HepG2 (cell line): ENCODE measurements at regions not wholly inside any gene's neighbourhood (a gene's known extent, or its start where the extent isn't known, plus 50 kb on each side); places are given as distances from the start of the nearest gene placed in this dataset.

ENCODE experiments used
- ATAC-seq: fragments of 200-7000 bp; cut with Tn5 transposase; 3 replicates; pipeline ENCODE4 v1.9.1; 2020; ENCODE audit warnings: mild to moderate bottlenecking, moderate library complexity
- BruUV-seq: library from RNA; stranded (reverse); fragments of 400-500 nt; replicated peaks from 2 replicates; lab custom pipeline; 2021; lab: Mats Ljungman, UMichigan
- CTCF ChIA-PET: fragments of 300-600 bp; formaldehyde crosslinking; extraction: SDS; loops from one replicate; lab custom pipeline; 2021; ENCODE audit warnings: low total read pairs, inconsistent platforms, low intra/inter-chr PET ratio; lab: Yijun Ruan, JAX
- POLR2A ChIA-PET: fragments of 350-600 bp; sonication (Branson Sonifier 250); formaldehyde crosslinking; loops from one replicate; lab custom pipeline; 2020; ENCODE audit warnings: antibody characterized with exemption, inconsistent platforms; lab: Yijun Ruan, JAX
- DNase-seq: peaks from one replicate; pipeline ENCODE4 v3.0.0-alpha.2; 2015; ENCODE audit warnings: low spot score
- FAIRE-seq: peaks from 3 replicates; lab custom pipeline; 2011; peaks lifted over from hg19 to GRCh38; lab: Jason Lieb, UNC
- H2AFZ ChIP-seq: one replicate; pipeline ENCODE4 v1.6.1; 2011; ENCODE audit warnings: low read length, inconsistent platforms
- H3K27ac ChIP-seq: fragments of 300-600 bp; 3 replicates; pipeline ENCODE4 v1.8.0; 2011; ENCODE audit warnings: mixed run types, mild to moderate bottlenecking, mixed read lengths, low read length, inconsistent platforms; ENCODE audit not compliant: insufficient read depth; ENCODE audit errors: extremely low read length
- H3K27me3 ChIP-seq, 2 experiments: fragments of 200-600 bp in 1 of 2; 2 replicates in 1 of 2; 3 replicates in 1 of 2; pipeline versions ENCODE4 v1.6.0 to v1.8.0; 2011; ENCODE audit warnings: low read length in 2 of 2, mild to moderate bottlenecking in 2 of 2, moderate library complexity in 2 of 2, inconsistent platforms in 1 of 2; ENCODE audit not compliant: insufficient read depth in 2 of 2, control insufficient read depth in 1 of 2
- H3K36me3 ChIP-seq, 2 experiments: fragments of 200-600 bp in 1 of 2; replicated peaks in 1 of 2; 2 replicates in 1 of 2; 3 replicates in 1 of 2; pipeline versions ENCODE4 v1.5.1 to v1.8.0; 2011; ENCODE audit warnings: low read length in 2 of 2, inconsistent platforms in 1 of 2; ENCODE audit not compliant: insufficient read depth in 2 of 2, control insufficient read depth in 1 of 2
- H3K4me1 ChIP-seq: 2 replicates; pipeline ENCODE4 v1.5.1; 2012; ENCODE audit warnings: low read length, inconsistent platforms; ENCODE audit not compliant: insufficient read depth
- H3K4me2 ChIP-seq: 2 replicates; pipeline ENCODE4 v1.6.0; 2011; ENCODE audit warnings: low read depth, low read length, inconsistent platforms
- H3K4me3 ChIP-seq, 3 experiments: fragments of 200-600 bp in 1 of 3; sonication (generic), shearing (Covaris generic) in 1 of 3; replicated peaks in 1 of 3; 2 replicates each; pipeline ENCODE4 v1.5.1; 2011 to 2016; ENCODE audit warnings: low read length in 3 of 3, inconsistent platforms in 2 of 3, low read depth in 2 of 3, mild to moderate bottlenecking in 2 of 3, control low read depth in 1 of 3, mixed read lengths in 1 of 3; ENCODE audit not compliant: insufficient read depth in 1 of 3
- H3K79me2 ChIP-seq: one replicate; pipeline ENCODE4 v1.6.1; 2011; ENCODE audit warnings: low read length, inconsistent platforms; ENCODE audit not compliant: insufficient read depth
- H3K9ac ChIP-seq: 2 replicates; pipeline ENCODE4 v1.6.0; 2011; ENCODE audit warnings: mild to moderate bottlenecking, low read depth, low read length, inconsistent platforms; ENCODE audit not compliant: insufficient read depth
- H3K9me3 ChIP-seq: 2 replicates; pipeline ENCODE4 v1.5.1; 2012; ENCODE audit warnings: mild to moderate bottlenecking, low read length
- H4K20me1 ChIP-seq: 2 replicates; pipeline ENCODE4 v1.6.0; 2011; ENCODE audit warnings: inconsistent platforms, mild to moderate bottlenecking, low read length, moderate library complexity; ENCODE audit not compliant: insufficient read depth
- ATF7 ChIP-seq, 2 experiments: fragments of 450-650 bp in 1 of 2; sonication (generic) in 1 of 2; formaldehyde crosslinking in 1 of 2; IDR thresholded peaks; 2 replicates each; pipeline versions ENCODE4 v1.4.0 to v1.6.1; 2016 to 2020; ENCODE audit warnings: antibody characterized with exemption in 1 of 2, mild to moderate bottlenecking in 1 of 2, missing genetic modification reagents in 1 of 2
- HNF4G ChIP-seq, 2 experiments: sonication (generic) in 1 of 2; formaldehyde crosslinking in 1 of 2; IDR thresholded peaks; 2 replicates each; pipeline versions ENCODE4 v1.4.0 to v1.6.1; 2011 to 2020; ENCODE audit warnings: borderline replicate concordance in 2 of 2, low read depth in 2 of 2, mild to moderate bottlenecking in 2 of 2, low read length in 1 of 2, missing genetic modification reagents in 1 of 2, moderate library complexity in 1 of 2
- MBD4 ChIP-seq: IDR thresholded peaks from 2 replicates; pipeline ENCODE4 v1.6.1; 2012; ENCODE audit warnings: low read length, inconsistent platforms, borderline replicate concordance
- RBM39 ChIP-seq: fragments of 200-400 bp; formaldehyde crosslinking; IDR thresholded peaks from one replicate; pipeline ENCODE4 v1.6.1; 2018; ENCODE audit warnings: antibody characterized with exemption, mild to moderate bottlenecking, low read depth, low read length; ENCODE audit not compliant: poor library complexity, severe bottlenecking
- RFXANK ChIP-seq: IDR thresholded peaks from 2 replicates; pipeline ENCODE4 v1.6.1; 2016
- ZFP36L2 ChIP-seq: sonication (generic); formaldehyde crosslinking; IDR thresholded peaks from 2 replicates; pipeline ENCODE4 v1.4.0; 2020; ENCODE audit warnings: missing genetic modification reagents
- ZNF792 ChIP-seq: IDR thresholded peaks from 2 replicates; pipeline ENCODE4 v1.6.1; 2016
- WGBS: methylation state at CpG from one replicate; pipeline ENCODE4 v1.1.6; 2017; ENCODE audit warnings: low lambda C conversion rate; 5-methylcytosine and 5-hydroxymethylcytosine counted together
- in situ Hi-C: cut with HindIII; loops from 2 replicates; pipeline ENCODE4 v1.10.0; 2017; ENCODE audit warnings: low pct_unique_long_range_greater_than_20kb; ENCODE audit not compliant: extremely low pct_ligation_motif_present
- intact Hi-C: fragments of 100-400 bp; cut with micrococcal nuclease; formaldehyde crosslinking; loops from one replicate; pipeline ENCODE4 v1.10.0; 2022; ENCODE audit not compliant: unreplicated experiment
- TF ChIP-seq, protein P1 (sequence below): IDR thresholded peaks from 2 replicates; pipeline ENCODE4 v1.6.1; 2016; ENCODE audit warnings: low read depth, control low read depth
- TF ChIP-seq, protein P2 (sequence below): sonication (generic); formaldehyde crosslinking; IDR thresholded peaks from 2 replicates; pipeline ENCODE4 v1.9.0; 2021; ENCODE audit warnings: mild to moderate bottlenecking, missing genetic modification reagents
- TF ChIP-seq, protein P3 (sequence below): sonication (generic); formaldehyde crosslinking; IDR thresholded peaks from 2 replicates; pipeline ENCODE4 v1.5.0; 2020; ENCODE audit warnings: missing genetic modification reagents

DNA sequence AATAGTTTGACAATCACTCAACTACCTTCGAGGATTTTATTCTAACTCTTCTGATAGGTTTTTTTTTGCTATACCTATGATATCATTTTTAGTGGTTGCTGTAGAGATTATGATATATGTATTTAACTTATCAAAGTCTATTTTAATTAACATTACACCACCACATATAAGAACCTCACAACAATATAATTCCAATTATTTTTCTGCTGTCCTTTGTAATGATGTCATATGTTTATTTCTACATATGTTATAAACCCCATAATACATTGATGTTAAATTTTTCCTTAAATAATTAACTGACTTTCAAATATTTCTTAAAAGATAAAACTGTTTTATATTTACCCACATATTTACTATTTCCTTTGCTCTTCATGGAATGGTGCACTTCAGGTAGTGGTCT, 103.4 kb upstream of the KITLG start:
- Histone ChIP-seq H3K4me1 (no peaks in the 10 kb centered on the region), H3K79me2 (no peaks in the 10 kb centered on the region), H2AFZ (no peak overlapping the region), H3K4me2 (no peak overlapping the region), H3K27ac (no peak overlapping the region), H3K36me3 (no peaks in the 10 kb centered on the region), H3K9ac (no peak overlapping the region), H3K4me3 (no peak overlapping the region), H3K27me3 (no peaks in the 10 kb centered on the region), H3K9me3 (no peaks in the 10 kb centered on the region; the same call in 1 of the 2 replicates), H4K20me1 (no peaks in the 10 kb centered on the region)
- in situ Hi-C loops (no loop called here), intact Hi-C loops (no loop called here)
- no TSS peak for BruUV-seq
- 5% methylated on average over 1 of the region's 1 CpG for WGBS
- ATAC-seq (no peak), FAIRE-seq (no peak), DNase-seq (no peak)
- ChIA-PET CTCF (no interaction called here), POLR2A (no interaction called here)
- TF ChIP-seq ATF7 (IDR thresholded peaks at IDR 0.05) (peak; percentile 60), ATF7 (CRISPR knock-in tag; IDR thresholded peaks at IDR 0.05) (no peak), HNF4G (IDR thresholded peaks at IDR 0.05; ENCODE audit: borderline replicate concordance, low read depth, low read length) (no peak), HNF4G (CRISPR knock-in tag; IDR thresholded peaks at IDR 0.05; ENCODE audit: borderline replicate concordance, low read depth) (no peak)

DNA sequence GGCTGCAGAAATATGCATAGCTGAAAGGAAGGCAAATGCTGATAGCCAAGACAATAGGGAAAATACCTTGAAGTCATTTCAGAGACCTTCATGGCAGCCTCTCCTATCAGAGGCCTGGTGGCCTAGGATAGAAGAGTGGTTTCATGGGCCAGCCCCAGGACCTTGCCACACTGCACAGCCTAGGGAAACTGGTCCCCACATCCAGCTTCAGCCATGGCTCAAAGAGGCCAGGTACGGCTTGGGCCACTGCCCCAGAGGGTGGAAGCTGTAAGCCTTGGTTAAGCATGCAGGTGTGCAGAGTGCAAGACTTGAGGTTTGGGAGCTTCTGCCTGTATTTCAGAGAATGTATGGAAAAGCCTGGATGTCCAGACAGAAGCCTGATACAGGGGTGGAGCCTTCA, 101.0 kb upstream of the KITLG start:
- DNase-seq: no peak
- ChIA-PET CTCF (no interaction called here), POLR2A (no interaction called here)
- Histone ChIP-seq H3K9ac (no peak overlapping the region), H4K20me1 (no peaks in the 10 kb centered on the region), H3K27me3 (no peaks in the 10 kb centered on the region), H3K27ac (no peak overlapping the region), H3K79me2 (no peaks in the 10 kb centered on the region), H3K36me3 (no peaks in the 10 kb centered on the region), H2AFZ (no peak overlapping the region), H3K4me2 (no peak overlapping the region), H3K9me3 (no peaks in the 10 kb centered on the region; the same call in 1 of the 2 replicates), H3K4me3 (no peak overlapping the region), H3K4me1 (no peaks in the 10 kb centered on the region)
- ATAC-seq: no peak
- 50% methylated on average over 1 of the region's 1 CpG for WGBS
- in situ Hi-C loops (no loop called here), intact Hi-C loops (no loop called here)
- BruUV-seq: no TSS peak
- FAIRE-seq: no peak
- TF ChIP-seq, protein P1, sequence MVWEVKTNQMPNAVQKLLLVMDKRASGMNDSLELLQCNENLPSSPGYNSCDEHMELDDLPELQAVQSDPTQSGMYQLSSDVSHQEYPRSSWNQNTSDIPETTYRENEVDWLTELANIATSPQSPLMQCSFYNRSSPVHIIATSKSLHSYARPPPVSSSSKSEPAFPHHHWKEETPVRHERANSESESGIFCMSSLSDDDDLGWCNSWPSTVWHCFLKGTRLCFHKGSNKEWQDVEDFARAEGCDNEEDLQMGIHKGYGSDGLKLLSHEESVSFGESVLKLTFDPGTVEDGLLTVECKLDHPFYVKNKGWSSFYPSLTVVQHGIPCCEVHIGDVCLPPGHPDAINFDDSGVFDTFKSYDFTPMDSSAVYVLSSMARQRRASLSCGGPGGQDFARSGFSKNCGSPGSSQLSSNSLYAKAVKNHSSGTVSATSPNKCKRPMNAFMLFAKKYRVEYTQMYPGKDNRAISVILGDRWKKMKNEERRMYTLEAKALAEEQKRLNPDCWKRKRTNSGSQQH (CRISPR knock-in tag): no peak
- TF ChIP-seq, protein P2, sequence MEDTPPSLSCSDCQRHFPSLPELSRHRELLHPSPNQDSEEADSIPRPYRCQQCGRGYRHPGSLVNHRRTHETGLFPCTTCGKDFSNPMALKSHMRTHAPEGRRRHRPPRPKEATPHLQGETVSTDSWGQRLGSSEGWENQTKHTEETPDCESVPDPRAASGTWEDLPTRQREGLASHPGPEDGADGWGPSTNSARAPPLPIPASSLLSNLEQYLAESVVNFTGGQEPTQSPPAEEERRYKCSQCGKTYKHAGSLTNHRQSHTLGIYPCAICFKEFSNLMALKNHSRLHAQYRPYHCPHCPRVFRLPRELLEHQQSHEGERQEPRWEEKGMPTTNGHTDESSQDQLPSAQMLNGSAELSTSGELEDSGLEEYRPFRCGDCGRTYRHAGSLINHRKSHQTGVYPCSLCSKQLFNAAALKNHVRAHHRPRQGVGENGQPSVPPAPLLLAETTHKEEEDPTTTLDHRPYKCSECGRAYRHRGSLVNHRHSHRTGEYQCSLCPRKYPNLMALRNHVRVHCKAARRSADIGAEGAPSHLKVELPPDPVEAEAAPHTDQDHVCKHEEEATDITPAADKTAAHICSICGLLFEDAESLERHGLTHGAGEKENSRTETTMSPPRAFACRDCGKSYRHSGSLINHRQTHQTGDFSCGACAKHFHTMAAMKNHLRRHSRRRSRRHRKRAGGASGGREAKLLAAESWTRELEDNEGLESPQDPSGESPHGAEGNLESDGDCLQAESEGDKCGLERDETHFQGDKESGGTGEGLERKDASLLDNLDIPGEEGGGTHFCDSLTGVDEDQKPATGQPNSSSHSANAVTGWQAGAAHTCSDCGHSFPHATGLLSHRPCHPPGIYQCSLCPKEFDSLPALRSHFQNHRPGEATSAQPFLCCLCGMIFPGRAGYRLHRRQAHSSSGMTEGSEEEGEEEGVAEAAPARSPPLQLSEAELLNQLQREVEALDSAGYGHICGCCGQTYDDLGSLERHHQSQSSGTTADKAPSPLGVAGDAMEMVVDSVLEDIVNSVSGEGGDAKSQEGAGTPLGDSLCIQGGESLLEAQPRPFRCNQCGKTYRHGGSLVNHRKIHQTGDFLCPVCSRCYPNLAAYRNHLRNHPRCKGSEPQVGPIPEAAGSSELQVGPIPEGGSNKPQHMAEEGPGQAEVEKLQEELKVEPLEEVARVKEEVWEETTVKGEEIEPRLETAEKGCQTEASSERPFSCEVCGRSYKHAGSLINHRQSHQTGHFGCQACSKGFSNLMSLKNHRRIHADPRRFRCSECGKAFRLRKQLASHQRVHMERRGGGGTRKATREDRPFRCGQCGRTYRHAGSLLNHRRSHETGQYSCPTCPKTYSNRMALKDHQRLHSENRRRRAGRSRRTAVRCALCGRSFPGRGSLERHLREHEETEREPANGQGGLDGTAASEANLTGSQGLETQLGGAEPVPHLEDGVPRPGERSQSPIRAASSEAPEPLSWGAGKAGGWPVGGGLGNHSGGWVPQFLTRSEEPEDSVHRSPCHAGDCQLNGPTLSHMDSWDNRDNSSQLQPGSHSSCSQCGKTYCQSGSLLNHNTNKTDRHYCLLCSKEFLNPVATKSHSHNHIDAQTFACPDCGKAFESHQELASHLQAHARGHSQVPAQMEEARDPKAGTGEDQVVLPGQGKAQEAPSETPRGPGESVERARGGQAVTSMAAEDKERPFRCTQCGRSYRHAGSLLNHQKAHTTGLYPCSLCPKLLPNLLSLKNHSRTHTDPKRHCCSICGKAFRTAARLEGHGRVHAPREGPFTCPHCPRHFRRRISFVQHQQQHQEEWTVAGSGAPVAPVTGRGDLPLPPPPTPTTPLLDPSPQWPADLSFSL: no peak
- TF ChIP-seq MBD4 (no peak), RBM39 (no peak), ZFP36L2 (CRISPR knock-in tag) (no peak), RFXANK (no peak), ZNF792 (CRISPR knock-in tag) (no peak)
- TF ChIP-seq, protein P3, sequence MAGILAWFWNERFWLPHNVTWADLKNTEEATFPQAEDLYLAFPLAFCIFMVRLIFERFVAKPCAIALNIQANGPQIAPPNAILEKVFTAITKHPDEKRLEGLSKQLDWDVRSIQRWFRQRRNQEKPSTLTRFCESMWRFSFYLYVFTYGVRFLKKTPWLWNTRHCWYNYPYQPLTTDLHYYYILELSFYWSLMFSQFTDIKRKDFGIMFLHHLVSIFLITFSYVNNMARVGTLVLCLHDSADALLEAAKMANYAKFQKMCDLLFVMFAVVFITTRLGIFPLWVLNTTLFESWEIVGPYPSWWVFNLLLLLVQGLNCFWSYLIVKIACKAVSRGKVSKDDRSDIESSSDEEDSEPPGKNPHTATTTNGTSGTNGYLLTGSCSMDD: no peak
